ENCODE measurements at regions not wholly inside any gene's neighbourhood (a gene's known extent, or its start where the extent isn't known, plus 50 kb on each side); places are given as distances from the start of the nearest gene placed in this dataset.

GRCh38 chr11:116596346-116597260 lies 176.2 kb downstream of the BUD13 start:
- DNase-seq: no peak

GRCh38 chr11:116595305-116595880 lies 177.4 kb downstream of the BUD13 start:
- no peak for DNase-seq

- DNase-seq: no peak
Observed at GRCh38 chr11:116590844-116591570, 181.8 kb downstream of the BUD13 start.

- no peak for DNase-seq
Observed at GRCh38 chr11:116589402-116589801, 183.4 kb downstream of the BUD13 start.

- no peak for DNase-seq
Observed at GRCh38 chr11:116586392-116586791, 186.4 kb downstream of the BUD13 start.

GRCh38 chr11:116582571-116582970 lies 190.2 kb downstream of the BUD13 start:
- DNase-seq: no peak

DNA sequence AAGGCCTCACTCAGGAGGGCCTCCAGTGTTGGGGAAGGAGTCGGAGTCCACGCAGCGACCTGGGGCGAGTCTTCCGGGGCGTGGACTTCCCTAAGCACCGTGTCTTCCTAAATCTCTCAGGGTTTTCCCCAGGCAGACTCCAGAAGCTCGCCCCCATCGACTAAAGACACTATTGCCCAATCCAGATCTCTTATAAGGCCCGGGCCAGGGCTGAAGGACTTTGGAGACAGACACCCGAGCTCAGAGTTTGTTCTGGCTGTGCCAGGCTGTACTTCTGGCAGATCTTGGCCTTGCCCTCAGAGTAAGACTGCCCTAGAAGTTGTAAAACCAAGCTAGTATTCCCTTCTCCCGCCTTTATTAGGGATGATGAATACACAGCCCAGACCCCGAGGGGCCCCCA lies 191.4 kb downstream of the BUD13 start:
- DNase-seq: no peak

- no peak for DNase-seq
Observed at GRCh38 chr11:116580799-116581198, 192.0 kb downstream of the BUD13 start.

DNA sequence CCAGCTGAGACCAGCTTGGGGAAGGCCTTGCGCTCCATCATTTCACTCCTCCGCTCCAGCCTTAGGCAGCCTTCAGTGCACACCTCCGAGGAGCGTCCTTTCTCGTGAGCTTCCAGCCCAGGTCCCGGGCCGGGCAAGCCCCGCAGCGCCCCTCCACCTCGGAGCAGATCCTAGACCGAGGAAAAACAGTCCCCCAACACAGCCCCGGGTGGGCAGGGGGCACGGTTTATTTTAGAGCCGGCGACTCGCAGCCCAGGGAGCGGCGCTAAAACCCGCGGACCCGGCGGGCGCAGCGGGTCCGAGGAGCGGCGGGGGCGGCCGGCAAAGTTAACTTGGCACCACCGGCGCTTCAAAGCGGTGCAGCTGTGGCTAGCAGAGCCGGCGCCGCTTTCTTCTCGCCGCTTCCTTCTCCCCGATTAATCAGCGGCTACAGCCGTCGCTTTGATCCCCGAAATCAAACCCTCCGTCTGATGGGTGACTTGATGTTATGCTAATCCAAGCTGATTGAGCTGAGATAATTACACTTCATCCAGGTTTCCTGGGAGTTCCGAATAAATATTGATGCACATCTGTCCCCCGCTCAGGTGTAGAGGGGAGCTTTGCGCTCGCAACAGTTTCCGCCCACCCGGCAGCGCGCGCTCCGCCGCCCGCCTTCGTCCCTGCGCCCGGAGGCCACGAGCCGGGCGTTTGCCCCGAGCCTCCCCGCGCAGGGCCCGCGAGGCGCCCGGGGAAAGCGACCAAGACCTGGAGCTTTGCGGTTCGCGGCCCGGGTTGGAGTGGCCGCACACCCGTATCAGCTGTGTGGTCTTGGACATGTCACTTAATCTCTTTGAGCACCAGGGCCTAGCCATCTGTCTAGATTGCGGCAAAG lies 192.7 kb downstream of the BUD13 start:
- DNase-seq: no peak

GRCh38 chr11:116579031-116579653 lies 193.6 kb downstream of the BUD13 start:
- no peak for DNase-seq

- DNase-seq: no peak
Observed at GRCh38 chr11:116577956-116578355, 194.8 kb downstream of the BUD13 start.

GRCh38 chr11:116577273-116577672 lies 195.5 kb downstream of the BUD13 start:
- no peak for DNase-seq

- no peak for DNase-seq
Observed at GRCh38 chr11:116576526-116576925, 196.3 kb downstream of the BUD13 start.

- no peak for DNase-seq
Observed at GRCh38 chr11:116567721-116568242, 205.0 kb downstream of the BUD13 start.

DNA sequence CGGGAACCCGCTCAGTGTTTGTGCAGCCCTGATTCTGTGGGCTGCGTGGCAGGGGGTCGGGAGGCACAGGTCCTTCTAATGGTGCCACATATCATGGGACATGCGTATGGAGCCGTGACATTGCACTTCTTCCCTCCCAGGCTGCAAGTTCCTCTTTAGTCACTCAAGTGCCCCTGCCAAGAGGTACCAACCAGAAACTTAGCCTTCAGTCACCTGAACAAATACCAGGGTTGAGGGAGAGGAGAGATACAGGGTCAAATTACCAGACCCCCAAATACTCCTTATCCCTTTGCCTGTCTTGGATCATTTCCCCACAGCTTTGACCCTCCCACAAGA lies 209.1 kb downstream of the BUD13 start:
- DNase-seq: no peak

GRCh38 chr11:116563028-116563711 lies 209.6 kb downstream of the BUD13 start:
- no peak for DNase-seq

GRCh38 chr11:116560589-116560988 lies 212.2 kb downstream of the BUD13 start:
- DNase-seq: no peak

- DNase-seq: no peak
Observed at GRCh38 chr11:116558504-116559211, 214.1 kb downstream of the BUD13 start.

GRCh38 chr11:116557282-116557681 lies 215.5 kb downstream of the BUD13 start:
- no peak for DNase-seq

- no peak for DNase-seq
Observed at GRCh38 chr11:116556483-116556882, 216.3 kb downstream of the BUD13 start.

GRCh38 chr11:116553482-116553881 lies 219.3 kb downstream of the BUD13 start:
- DNase-seq: no peak
